ENCODE measurements at regions not wholly inside any gene's neighbourhood (a gene's known extent, or its start where the extent isn't known, plus 50 kb on each side); places are given as distances from the start of the nearest gene placed in this dataset.

GRCh38 chr1:18549106-18549505, 68.4 kb downstream of the KLHDC7A start:
- no peaks in the 10 kb centered on the region for H3K27me3 ChIP-seq (ENCODE audit: control insufficient read depth, insufficient read depth, low read length)
- H3K4me1 ChIP-seq (ENCODE audit: control insufficient read depth, insufficient read depth, low read length): peaks cover 4% of the 10 kb centered on the region
- H3K9ac ChIP-seq (ENCODE audit: low read depth, low read length): no peak overlapping the region
- no peak overlapping the region for H3K4me3 ChIP-seq (ENCODE audit: low read depth, low read length)
- H3K9me3 ChIP-seq (ENCODE audit: control insufficient read depth, insufficient read depth, low read length): no peaks in the 10 kb centered on the region
- no peaks in the 10 kb centered on the region for H3K36me3 ChIP-seq (ENCODE audit: control insufficient read depth, insufficient read depth, low read length)

DNA sequence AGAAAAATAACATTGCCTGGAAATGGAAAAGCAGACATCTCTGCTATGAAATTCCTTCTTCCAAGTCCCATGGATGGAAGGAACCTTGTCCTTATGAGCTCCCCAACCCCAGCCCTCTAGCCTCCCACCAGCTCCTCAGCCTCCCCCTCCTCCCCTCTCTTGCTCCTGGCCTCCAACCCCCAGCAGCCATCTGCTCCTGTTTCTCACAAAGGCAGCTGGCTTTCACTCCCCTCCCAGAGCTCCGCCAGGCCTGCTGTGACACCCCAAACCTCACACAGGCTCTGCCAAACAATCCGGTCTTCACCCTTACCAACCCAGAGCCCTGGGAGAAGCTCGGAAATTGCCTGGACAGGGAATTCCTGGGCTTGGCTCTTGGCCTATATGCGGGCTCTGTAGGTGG, 69.2 kb downstream of the KLHDC7A start:
- Histone ChIP-seq H3K27me3 (ENCODE audit: control insufficient read depth, insufficient read depth, low read length) (no peaks in the 10 kb centered on the region), H3K9ac (ENCODE audit: low read depth, low read length) (no peak overlapping the region), H3K4me3 (ENCODE audit: low read depth, low read length) (no peak overlapping the region)

GRCh38 chr1:18552631-18553030, 71.9 kb downstream of the KLHDC7A start:
- Histone ChIP-seq H3K36me3 (ENCODE audit: control insufficient read depth, insufficient read depth, low read length) (no peaks in the 10 kb centered on the region), H3K4me1 (ENCODE audit: control insufficient read depth, insufficient read depth, low read length) (peaks cover 5% of the 10 kb centered on the region), H3K4me3 (ENCODE audit: low read depth, low read length) (no peak overlapping the region), H3K9me3 (ENCODE audit: control insufficient read depth, insufficient read depth, low read length) (no peaks in the 10 kb centered on the region), H3K27me3 (ENCODE audit: control insufficient read depth, insufficient read depth, low read length) (peaks cover 2% of the 10 kb centered on the region), H3K9ac (ENCODE audit: low read depth, low read length) (no peak overlapping the region)

More for the DNA sequence above, 69.2 kb downstream of the KLHDC7A start:
- Histone ChIP-seq H3K36me3 (ENCODE audit: control insufficient read depth, insufficient read depth, low read length) (no peaks in the 10 kb centered on the region), H3K9me3 (ENCODE audit: control insufficient read depth, insufficient read depth, low read length) (no peaks in the 10 kb centered on the region), H3K4me1 (ENCODE audit: control insufficient read depth, insufficient read depth, low read length) (peaks cover 4% of the 10 kb centered on the region)

- Histone ChIP-seq H3K27me3 (ENCODE audit: control insufficient read depth, insufficient read depth, low read length) (peaks cover 2% of the 10 kb centered on the region), H3K36me3 (ENCODE audit: control insufficient read depth, insufficient read depth, low read length) (no peaks in the 10 kb centered on the region)
These were observed 72.7 kb downstream of the KLHDC7A start for GRCh38 chr1:18553388-18553787.

GRCh38 chr1:18554099-18554498, 73.4 kb downstream of the KLHDC7A start:
- Histone ChIP-seq H3K27me3 (ENCODE audit: control insufficient read depth, insufficient read depth, low read length) (peaks cover 2% of the 10 kb centered on the region), H3K36me3 (ENCODE audit: control insufficient read depth, insufficient read depth, low read length) (no peaks in the 10 kb centered on the region), H3K4me1 (ENCODE audit: control insufficient read depth, insufficient read depth, low read length) (peaks cover 10% of the 10 kb centered on the region), H3K4me3 (ENCODE audit: low read depth, low read length) (no peak overlapping the region), H3K9ac (ENCODE audit: low read depth, low read length) (no peak overlapping the region), H3K9me3 (ENCODE audit: control insufficient read depth, insufficient read depth, low read length) (no peaks in the 10 kb centered on the region)

More at GRCh38 chr1:18553388-18553787, 72.7 kb downstream of the KLHDC7A start:
- Histone ChIP-seq H3K9ac (ENCODE audit: low read depth, low read length) (no peak overlapping the region), H3K4me1 (ENCODE audit: control insufficient read depth, insufficient read depth, low read length) (peaks cover 7% of the 10 kb centered on the region), H3K9me3 (ENCODE audit: control insufficient read depth, insufficient read depth, low read length) (no peaks in the 10 kb centered on the region), H3K4me3 (ENCODE audit: low read depth, low read length) (no peak overlapping the region)

- Histone ChIP-seq H3K27me3 (ENCODE audit: control insufficient read depth, insufficient read depth, low read length) (peaks cover 2% of the 10 kb centered on the region), H3K36me3 (ENCODE audit: control insufficient read depth, insufficient read depth, low read length) (no peaks in the 10 kb centered on the region), H3K9ac (ENCODE audit: low read depth, low read length) (no peak overlapping the region), H3K9me3 (ENCODE audit: control insufficient read depth, insufficient read depth, low read length) (no peaks in the 10 kb centered on the region), H3K4me1 (ENCODE audit: control insufficient read depth, insufficient read depth, low read length) (peaks cover 10% of the 10 kb centered on the region), H3K4me3 (ENCODE audit: low read depth, low read length) (no peak overlapping the region)
These were observed 73.9 kb downstream of the KLHDC7A start for GRCh38 chr1:18554597-18554996.

- H3K4me1 ChIP-seq (ENCODE audit: control insufficient read depth, insufficient read depth, low read length): peaks cover 10% of the 10 kb centered on the region
- H3K27me3 ChIP-seq (ENCODE audit: control insufficient read depth, insufficient read depth, low read length): peaks cover 6% of the 10 kb centered on the region
- H3K9me3 ChIP-seq (ENCODE audit: control insufficient read depth, insufficient read depth, low read length): no peaks in the 10 kb centered on the region
- H3K4me3 ChIP-seq (ENCODE audit: low read depth, low read length): no peak overlapping the region
- H3K36me3 ChIP-seq (ENCODE audit: control insufficient read depth, insufficient read depth, low read length): no peaks in the 10 kb centered on the region
- no peak overlapping the region for H3K9ac ChIP-seq (ENCODE audit: low read depth, low read length)
These were observed 74.3 kb downstream of the KLHDC7A start for GRCh38 chr1:18555036-18555435.

- Histone ChIP-seq H3K27me3 (ENCODE audit: control insufficient read depth, insufficient read depth, low read length) (peaks cover 6% of the 10 kb centered on the region), H3K4me3 (ENCODE audit: low read depth, low read length) (no peak overlapping the region)
These were observed 74.3 kb upstream of the PAX7 start for GRCh38 chr1:18556364-18556763.

DNA sequence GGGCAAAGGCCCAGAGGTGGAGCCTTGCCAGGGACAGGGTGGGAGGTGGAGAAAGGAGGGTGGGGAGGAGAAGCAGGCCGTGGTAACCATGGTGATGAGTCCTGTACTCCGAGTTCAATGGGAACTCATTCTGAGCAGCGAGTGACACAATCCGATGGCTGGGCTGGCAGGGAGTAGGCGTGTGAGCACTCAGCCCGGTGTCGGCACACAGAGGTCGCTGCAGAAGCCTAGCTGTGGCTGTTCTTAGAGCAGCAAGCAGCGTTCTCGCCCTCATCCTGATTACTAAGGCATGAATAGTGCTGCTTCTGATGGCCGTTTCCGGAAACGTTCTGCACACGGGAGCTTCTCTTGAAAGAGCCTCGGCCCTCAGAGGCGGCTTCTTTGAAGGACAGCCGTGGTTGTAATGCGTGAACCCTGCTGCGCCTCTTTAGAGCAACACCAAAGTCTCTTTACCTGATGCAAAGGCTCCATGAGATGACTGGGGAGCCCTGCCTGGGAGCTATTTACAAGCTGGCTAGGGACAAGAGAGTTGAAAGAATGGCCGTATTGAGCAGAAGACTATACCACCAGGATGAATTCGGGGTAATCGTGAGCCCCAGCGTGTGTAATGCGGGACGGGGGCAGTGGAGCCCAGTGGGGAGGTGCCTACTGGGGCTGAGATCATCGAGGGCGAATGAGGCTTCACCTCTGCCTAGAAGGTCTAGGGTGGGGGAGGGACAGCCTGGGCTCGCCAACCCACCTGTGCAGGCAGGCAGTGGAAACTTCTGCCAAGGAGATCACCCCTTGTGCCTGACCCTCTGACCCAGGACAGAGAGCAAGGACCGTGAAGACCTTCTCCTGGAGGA, 72.8 kb upstream of the PAX7 start:
- peak overlapping the region; percentile 46 for H3K4me3 ChIP-seq (ENCODE audit: low read depth, low read length)
- peaks cover 6% of the 10 kb centered on the region for H3K27me3 ChIP-seq (ENCODE audit: control insufficient read depth, insufficient read depth, low read length)
- no peak overlapping the region for H3K9ac ChIP-seq (ENCODE audit: low read depth, low read length)
- no peaks in the 10 kb centered on the region for H3K36me3 ChIP-seq (ENCODE audit: control insufficient read depth, insufficient read depth, low read length)
- H3K4me1 ChIP-seq (ENCODE audit: control insufficient read depth, insufficient read depth, low read length): peaks cover 10% of the 10 kb centered on the region
- no peaks in the 10 kb centered on the region for H3K9me3 ChIP-seq (ENCODE audit: control insufficient read depth, insufficient read depth, low read length)

More at GRCh38 chr1:18556364-18556763, 74.3 kb upstream of the PAX7 start:
- Histone ChIP-seq H3K4me1 (ENCODE audit: control insufficient read depth, insufficient read depth, low read length) (peaks cover 10% of the 10 kb centered on the region), H3K9me3 (ENCODE audit: control insufficient read depth, insufficient read depth, low read length) (no peaks in the 10 kb centered on the region), H3K9ac (ENCODE audit: low read depth, low read length) (no peak overlapping the region), H3K36me3 (ENCODE audit: control insufficient read depth, insufficient read depth, low read length) (no peaks in the 10 kb centered on the region)

DNA sequence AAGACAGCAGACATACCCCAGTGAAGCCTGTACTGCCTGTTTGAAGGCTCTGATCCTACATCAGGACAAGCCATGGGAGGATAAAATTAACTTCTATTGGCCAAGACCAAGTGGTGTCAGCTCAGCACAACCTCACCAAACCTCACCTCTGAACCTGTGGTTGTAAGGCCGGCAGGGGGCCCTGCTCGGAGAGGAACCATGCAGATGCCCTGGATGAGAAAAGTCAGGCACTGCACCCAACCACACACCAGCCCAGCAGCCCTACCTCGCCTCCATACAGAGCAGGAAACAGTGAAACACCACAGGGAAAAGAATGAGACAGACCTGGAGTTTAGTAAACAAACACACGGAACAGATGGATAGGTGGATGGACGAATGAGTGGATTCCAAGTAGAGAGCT, 70.0 kb upstream of the PAX7 start:
- H3K9me3 ChIP-seq (ENCODE audit: control insufficient read depth, insufficient read depth, low read length): no peaks in the 10 kb centered on the region
- H3K36me3 ChIP-seq (ENCODE audit: control insufficient read depth, insufficient read depth, low read length): no peaks in the 10 kb centered on the region
- no peak overlapping the region for H3K4me3 ChIP-seq (ENCODE audit: low read depth, low read length)
- peaks cover 10% of the 10 kb centered on the region for H3K4me1 ChIP-seq (ENCODE audit: control insufficient read depth, insufficient read depth, low read length)
- H3K27me3 ChIP-seq (ENCODE audit: control insufficient read depth, insufficient read depth, low read length): peaks cover 6% of the 10 kb centered on the region
- no peak overlapping the region for H3K9ac ChIP-seq (ENCODE audit: low read depth, low read length)

GRCh38 chr1:18561967-18562366, 68.7 kb upstream of the PAX7 start:
- H3K9ac ChIP-seq (ENCODE audit: low read depth, low read length): no peak overlapping the region
- peaks cover 10% of the 10 kb centered on the region for H3K4me1 ChIP-seq (ENCODE audit: control insufficient read depth, insufficient read depth, low read length)
- no peaks in the 10 kb centered on the region for H3K36me3 ChIP-seq (ENCODE audit: control insufficient read depth, insufficient read depth, low read length)
- no peak overlapping the region for H3K4me3 ChIP-seq (ENCODE audit: low read depth, low read length)
- no peaks in the 10 kb centered on the region for H3K9me3 ChIP-seq (ENCODE audit: control insufficient read depth, insufficient read depth, low read length)
- H3K27me3 ChIP-seq (ENCODE audit: control insufficient read depth, insufficient read depth, low read length): peaks cover 4% of the 10 kb centered on the region

- peaks cover 2% of the 10 kb centered on the region for H3K4me1 ChIP-seq (ENCODE audit: control insufficient read depth, insufficient read depth, low read length)
- H3K36me3 ChIP-seq (ENCODE audit: control insufficient read depth, insufficient read depth, low read length): no peaks in the 10 kb centered on the region
- H3K9me3 ChIP-seq (ENCODE audit: control insufficient read depth, insufficient read depth, low read length): no peaks in the 10 kb centered on the region
- no peak overlapping the region for H3K4me3 ChIP-seq (ENCODE audit: low read depth, low read length)
- no peak overlapping the region for H3K9ac ChIP-seq (ENCODE audit: low read depth, low read length)
- H3K27me3 ChIP-seq (ENCODE audit: control insufficient read depth, insufficient read depth, low read length): peaks cover 4% of the 10 kb centered on the region
These were observed 66.0 kb upstream of the PAX7 start for GRCh38 chr1:18564676-18565075.
